Prostate gland (tissue), 2 donors: ENCODE measurements at regions not wholly inside any gene's neighbourhood (a gene's known extent, or its start where the extent isn't known, plus 50 kb on each side); places are given as distances from the start of the nearest gene placed in this dataset.

Experiments
- DNase-seq: peaks from one replicate; pipeline ENCODE4 v3.0.0-alpha.2; 2019; ENCODE audit warnings: low spot score
- H3K27ac ChIP-seq, 2 donors: fragments of 200-600 bp; sonication (generic); 2 replicates each; pipeline ENCODE4 v1.5.1; 2017 to 2019
- H3K27me3 ChIP-seq: fragments of 200-600 bp; sonication (generic); replicated peaks from 2 replicates; pipeline ENCODE4 v1.5.1; 2019; ENCODE audit not compliant: insufficient read depth
- H3K36me3 ChIP-seq, 2 donors: fragments of 200-600 bp; sonication (generic); 1 replicate in 1 of 2; 2 replicates in 1 of 2; pipeline versions ENCODE4 v1.5.1 to v1.8.1; 2017 to 2019
- H3K4me1 ChIP-seq: fragments of 200-600 bp; sonication (generic); replicated peaks from 2 replicates; pipeline ENCODE4 v1.5.1; 2019
- H3K4me3 ChIP-seq, 2 donors: fragments of 200-600 bp; sonication (generic); 2 replicates each; pipeline ENCODE4 v1.5.1; 2017 to 2019
- H3K9me3 ChIP-seq: fragments of 200-600 bp; sonication (generic); 2 replicates; pipeline ENCODE4 v1.5.1; 2017
- POLR2A ChIP-seq: fragments of 450-650 bp; IDR thresholded peaks from one replicate; pipeline ENCODE4 v1.6.1; 2016; ENCODE audit warnings: antibody characterized with exemption, mild to moderate bottlenecking
- POLR2AphosphoS5 ChIP-seq: sonication (generic); formaldehyde crosslinking; IDR thresholded peaks from one replicate; pipeline ENCODE4 v1.6.1; 2017; ENCODE audit warnings: antibody characterized with exemption
- whole genome bisulfite sequencing: methylation state at CpG from one replicate; pipeline ENCODE4 v1.1.5; 2018; 5-methylcytosine and 5-hydroxymethylcytosine counted together
- intact Hi-C: fragments of 100-400 bp; cut with DNase I; formaldehyde crosslinking; loops from one replicate; pipeline ENCODE4 v1.14.2; 2022
- TF ChIP-seq, protein P1 (sequence below), 4 experiments: fragments of 200-600 bp in 2 of 4; fragments of 450-650 bp in 2 of 4; sonication (generic) in 2 of 4; IDR thresholded peaks; 1 replicate in 3 of 4; 2 replicates in 1 of 4; pipeline ENCODE4 v1.5.1; 2016 to 2019; ENCODE audit warnings: antibody characterized with exemption in 4 of 4, mild to moderate bottlenecking in 2 of 4, moderate library complexity in 2 of 4

DNA sequence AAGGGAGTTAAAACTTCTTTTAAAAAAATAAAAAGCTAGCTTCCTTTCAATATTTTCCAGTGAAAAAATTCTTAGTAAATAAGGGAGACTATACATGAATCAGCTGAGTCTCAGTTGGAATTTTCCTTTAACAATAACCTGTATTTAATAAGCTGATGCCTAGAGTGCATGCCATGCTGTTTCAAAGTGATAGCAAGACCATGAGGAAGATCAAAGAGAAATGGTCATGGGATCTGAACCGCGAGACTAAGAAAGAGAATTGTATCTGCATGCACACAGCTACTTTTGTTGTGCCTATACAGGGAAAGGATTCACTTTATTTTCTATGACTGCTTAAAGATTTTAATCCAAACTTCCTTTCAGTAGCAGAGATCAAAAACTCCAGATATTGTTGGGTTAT, 2217.0 kb downstream of the MAT2B start:
- no peaks in the 10 kb centered on the region for H3K27me3 ChIP-seq
- no peaks in the 10 kb centered on the region for H3K9me3 ChIP-seq
- no peaks in the 10 kb centered on the region for H3K36me3 ChIP-seq
- no peak overlapping the region for H3K4me3 ChIP-seq
- TF ChIP-seq POLR2AphosphoS5, result no peak
- TF ChIP-seq, protein P1, sequence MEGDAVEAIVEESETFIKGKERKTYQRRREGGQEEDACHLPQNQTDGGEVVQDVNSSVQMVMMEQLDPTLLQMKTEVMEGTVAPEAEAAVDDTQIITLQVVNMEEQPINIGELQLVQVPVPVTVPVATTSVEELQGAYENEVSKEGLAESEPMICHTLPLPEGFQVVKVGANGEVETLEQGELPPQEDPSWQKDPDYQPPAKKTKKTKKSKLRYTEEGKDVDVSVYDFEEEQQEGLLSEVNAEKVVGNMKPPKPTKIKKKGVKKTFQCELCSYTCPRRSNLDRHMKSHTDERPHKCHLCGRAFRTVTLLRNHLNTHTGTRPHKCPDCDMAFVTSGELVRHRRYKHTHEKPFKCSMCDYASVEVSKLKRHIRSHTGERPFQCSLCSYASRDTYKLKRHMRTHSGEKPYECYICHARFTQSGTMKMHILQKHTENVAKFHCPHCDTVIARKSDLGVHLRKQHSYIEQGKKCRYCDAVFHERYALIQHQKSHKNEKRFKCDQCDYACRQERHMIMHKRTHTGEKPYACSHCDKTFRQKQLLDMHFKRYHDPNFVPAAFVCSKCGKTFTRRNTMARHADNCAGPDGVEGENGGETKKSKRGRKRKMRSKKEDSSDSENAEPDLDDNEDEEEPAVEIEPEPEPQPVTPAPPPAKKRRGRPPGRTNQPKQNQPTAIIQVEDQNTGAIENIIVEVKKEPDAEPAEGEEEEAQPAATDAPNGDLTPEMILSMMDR (IDR thresholded peaks at IDR 0.05), result no peak
- TF ChIP-seq POLR2A, result no peak
- intact Hi-C loops, result no loop called here
- 92% methylated on average over 2 of the region's 2 CpGs for WGBS
- H3K4me1 ChIP-seq, result no peaks in the 10 kb centered on the region
- no peak for DNase-seq
- H3K27ac ChIP-seq, result no peak overlapping the region

DNA sequence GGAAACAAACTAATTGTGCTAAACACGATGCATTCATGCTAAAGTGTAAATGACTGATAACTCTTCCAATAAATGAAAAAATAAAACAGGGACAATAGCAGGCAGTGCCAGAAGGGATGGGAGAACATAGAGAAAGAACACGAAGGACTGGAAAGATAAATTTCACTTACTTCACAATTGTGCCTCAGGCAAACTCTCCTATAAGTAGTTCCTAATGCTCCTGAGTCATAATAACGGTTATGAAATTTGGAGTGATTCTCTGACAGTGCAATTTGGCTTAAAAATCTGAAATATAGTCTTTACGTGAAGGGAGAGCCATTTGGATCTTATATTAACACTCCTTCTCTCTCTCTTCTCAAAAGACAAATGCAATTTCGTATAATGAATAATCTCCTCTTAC, 2218.5 kb downstream of the MAT2B start:
- Histone ChIP-seq H3K27ac (no peak overlapping the region), H3K27me3 (no peaks in the 10 kb centered on the region), H3K36me3 (no peaks in the 10 kb centered on the region), H3K9me3 (no peaks in the 10 kb centered on the region), H3K4me1 (no peaks in the 10 kb centered on the region), H3K4me3 (no peak overlapping the region)
- TF ChIP-seq, protein P1 (IDR thresholded peaks at IDR 0.05), result no peak
- TF ChIP-seq POLR2AphosphoS5 (no peak), POLR2A (no peak)
- intact Hi-C loops, result no loop called here
- WGBS, result 80% methylated on average over 5 of the region's 5 CpGs
- DNase-seq, result no peak

DNA sequence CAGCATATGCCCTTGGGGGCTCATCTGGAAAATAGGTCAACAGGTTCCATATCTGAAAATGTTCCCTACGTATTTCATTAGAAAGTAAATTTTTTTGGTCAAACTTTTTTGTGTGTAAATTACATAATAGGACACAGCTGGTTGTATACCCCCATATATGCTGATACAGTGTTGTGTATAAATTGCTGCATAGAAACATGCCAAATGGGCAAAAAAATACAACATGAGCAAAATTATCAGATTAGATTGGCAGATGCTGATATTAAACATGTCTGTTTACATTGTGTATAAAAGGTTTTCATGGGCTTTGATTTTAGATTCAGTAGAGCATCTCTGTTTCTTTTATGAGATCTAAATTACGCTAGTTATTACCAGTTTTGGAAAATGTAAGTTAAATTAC, 2223.0 kb downstream of the MAT2B start:
- TF ChIP-seq POLR2AphosphoS5 (no peak), POLR2A (no peak)
- TF ChIP-seq, protein P1 (IDR thresholded peaks at IDR 0.05), result no peak
- no peak for DNase-seq
- Histone ChIP-seq H3K9me3 (no peaks in the 10 kb centered on the region), H3K4me3 (no peak overlapping the region), H3K36me3 (no peaks in the 10 kb centered on the region), H3K27ac (no peak overlapping the region), H3K4me1 (no peaks in the 10 kb centered on the region), H3K27me3 (no peaks in the 10 kb centered on the region)
- 91% methylated on average over 2 of the region's 2 CpGs for WGBS
- intact Hi-C loops, result no loop called here

DNA sequence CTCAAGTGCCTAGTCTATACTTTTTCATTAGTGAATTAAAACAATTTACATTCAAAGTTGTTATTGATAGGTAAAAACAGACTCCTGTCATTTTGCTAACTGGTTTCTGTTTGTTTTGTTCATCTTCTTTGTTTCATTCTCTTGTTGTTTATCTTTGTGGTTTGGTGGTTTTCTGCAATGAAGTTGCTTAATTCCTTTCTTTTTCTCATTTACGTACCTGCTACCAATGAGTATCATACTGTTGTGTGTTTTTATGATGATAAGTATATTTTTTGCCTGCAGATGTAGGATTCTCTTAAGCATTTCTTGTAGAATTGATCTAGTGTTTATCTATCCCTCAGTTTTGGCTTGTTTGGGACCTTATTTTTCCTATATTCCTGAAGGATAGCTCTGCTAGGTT, 2230.0 kb downstream of the MAT2B start:
- 29% methylated on average over 1 of the region's 1 CpG for WGBS
- no peak for DNase-seq
- Histone ChIP-seq H3K36me3 (no peaks in the 10 kb centered on the region), H3K4me3 (no peak overlapping the region), H3K27ac (no peak overlapping the region), H3K27me3 (no peaks in the 10 kb centered on the region), H3K9me3 (no peaks in the 10 kb centered on the region), H3K4me1 (no peaks in the 10 kb centered on the region)
- TF ChIP-seq POLR2AphosphoS5 (no peak), POLR2A (no peak)
- TF ChIP-seq, protein P1 (IDR thresholded peaks at IDR 0.05), result no peak
- intact Hi-C loops, result no loop called here

DNA sequence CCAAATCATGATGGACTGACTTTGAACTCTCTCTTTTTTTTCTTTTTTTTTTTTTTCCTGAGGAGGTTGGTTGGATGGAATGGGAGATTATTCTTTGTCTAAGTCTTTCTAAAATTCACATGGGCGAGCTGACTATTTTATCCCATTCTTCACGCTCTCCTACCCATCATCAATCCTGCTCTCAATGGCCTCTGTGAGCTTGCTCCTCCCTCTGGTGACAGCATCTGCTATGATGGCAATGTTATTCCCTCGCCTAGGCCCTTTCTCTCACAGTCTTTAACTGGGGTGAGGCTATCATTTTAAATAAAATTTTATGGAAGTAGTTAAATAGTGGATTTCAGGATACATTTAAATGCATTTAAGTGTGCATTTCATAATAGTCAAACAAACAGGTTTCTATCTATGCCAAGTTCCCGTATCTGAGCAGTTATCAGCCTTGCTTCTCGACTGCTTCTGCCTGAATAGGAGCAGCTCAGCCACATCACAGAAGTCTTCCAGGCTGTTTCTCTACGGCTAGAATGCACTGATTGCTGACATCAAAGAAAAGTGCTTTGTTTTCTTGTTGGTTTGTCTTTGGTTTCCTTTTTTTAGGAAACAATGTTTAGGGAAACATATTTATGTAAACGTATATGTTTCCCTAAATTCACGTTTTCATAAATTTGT, 2233.8 kb downstream of the MAT2B start:
- no peak for DNase-seq
- H3K4me3 ChIP-seq, result no peak overlapping the region
- intact Hi-C loops, result no loop called here
- no peaks in the 10 kb centered on the region for H3K27me3 ChIP-seq
- no peaks in the 10 kb centered on the region for H3K9me3 ChIP-seq
- TF ChIP-seq POLR2A (no peak), POLR2AphosphoS5 (no peak)
- TF ChIP-seq, protein P1 (IDR thresholded peaks at IDR 0.05), result no peak
- 81% methylated on average over 8 of the region's 8 CpGs for WGBS
- H3K4me1 ChIP-seq, result no peaks in the 10 kb centered on the region
- no peaks in the 10 kb centered on the region for H3K36me3 ChIP-seq
- H3K27ac ChIP-seq, result no peak overlapping the region
